AG09309 (cell line): ENCODE measurements at regions not wholly inside any gene's neighbourhood (a gene's known extent, or its start where the extent isn't known, plus 50 kb on each side); places are given as distances from the start of the nearest gene placed in this dataset.

ENCODE experiments used
- DNase-seq: peaks from one replicate; pipeline ENCODE4 v3.0.0-alpha.2; 2010; ENCODE audit warnings: low read depth
- H3K4me3 ChIP-seq: 2 replicates; pipeline ENCODE4 v1.5.1; 2011; ENCODE audit warnings: mild to moderate bottlenecking, low read depth, low read length, moderate library complexity; ENCODE audit not compliant: control insufficient read depth
- CTCF ChIP-seq: IDR thresholded peaks from 2 replicates; pipeline ENCODE4 v1.5.1; 2011; ENCODE audit warnings: mild to moderate bottlenecking, low read depth, low read length, inconsistent platforms; ENCODE audit not compliant: insufficient read depth, control insufficient read depth; ENCODE audit errors: missing control alignments

- peak; percentile 60 for DNase-seq
- H3K4me3 ChIP-seq: no peak overlapping the region
- no peak for TF ChIP-seq CTCF
These were observed 291.3 kb upstream of the ZMIZ1 start for GRCh38 chr10:78777466-78777865.

- DNase-seq: peak; percentile 37
- TF ChIP-seq CTCF: no peak
- H3K4me3 ChIP-seq: no peak overlapping the region
These were observed 290.9 kb upstream of the ZMIZ1 start for GRCh38 chr10:78777867-78778266.

- TF ChIP-seq CTCF: no peak
- no peak for DNase-seq
- H3K4me3 ChIP-seq: no peak overlapping the region
These were observed 290.1 kb upstream of the ZMIZ1 start for GRCh38 chr10:78778444-78779338.

- DNase-seq: no peak
- no peak for TF ChIP-seq CTCF
- H3K4me3 ChIP-seq: no peak overlapping the region
These were observed 289.3 kb upstream of the ZMIZ1 start for GRCh38 chr10:78779339-78779955.

GRCh38 chr10:78780551-78780961 is 288.2 kb upstream of the ZMIZ1 start:
- DNase-seq: no peak
- no peak for TF ChIP-seq CTCF

GRCh38 chr10:78781251-78781913 is 287.4 kb upstream of the ZMIZ1 start:
- H3K4me3 ChIP-seq: no peak overlapping the region
- no peak for DNase-seq
- no peak for TF ChIP-seq CTCF

More at GRCh38 chr10:78780551-78780961, 288.2 kb upstream of the ZMIZ1 start:
- H3K4me3 ChIP-seq: no peak overlapping the region
